ENCODE measurements at regions not wholly inside any gene's neighbourhood (a gene's known extent, or its start where the extent isn't known, plus 50 kb on each side); places are given as distances from the start of the nearest gene placed in this dataset.

DNA sequence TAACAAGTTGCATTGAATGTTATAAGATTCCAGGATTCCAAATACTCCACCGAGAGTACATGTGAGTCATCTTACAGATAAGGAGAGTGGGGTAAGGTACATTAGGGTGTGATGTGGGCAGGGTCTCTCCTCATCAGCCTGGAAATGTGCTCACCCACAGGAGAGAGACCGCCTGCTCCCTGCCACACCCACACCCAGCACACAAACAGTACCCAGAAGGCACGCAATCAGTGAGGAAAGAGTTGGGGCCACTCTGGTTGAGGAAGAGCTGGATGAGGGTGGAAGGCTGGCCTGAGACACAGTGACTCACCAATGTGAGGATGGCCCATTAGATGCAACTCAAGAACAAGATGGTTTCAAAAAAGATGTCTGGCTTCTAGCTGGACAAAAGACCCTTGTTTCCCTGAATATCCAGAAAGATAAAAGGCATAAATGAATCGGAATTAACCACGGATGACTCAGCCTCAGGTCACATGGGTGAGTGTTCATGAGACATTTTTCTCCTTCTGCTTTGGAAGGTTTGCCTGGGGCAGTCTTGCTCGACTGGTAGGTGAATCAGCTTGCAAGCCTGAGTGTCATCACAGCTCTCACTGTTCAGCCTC is 51.1 kb upstream of the LHFPL2 start (continued):
- TF ChIP-seq EGR1 (IDR thresholded peaks at IDR 0.05; ENCODE audit: low read depth) (peak; percentile 46), ATF3 (IDR thresholded peaks at IDR 0.05) (peak; percentile 78), EZH2 (IDR thresholded peaks at IDR 0.05) (no peak), YY1 (IDR thresholded peaks at IDR 0.05; ENCODE audit: extremely low read depth, insufficient replicate concordance, low read depth, low read length) (peak; percentile 49), ZFX (IDR thresholded peaks at IDR 0.05) (no peak), MAX (IDR thresholded peaks at IDR 0.05) (peak; percentile 84), FOSL1 (IDR thresholded peaks at IDR 0.05; ENCODE audit: low read depth) (peak; percentile 94)
- TF ChIP-seq, protein P1, sequence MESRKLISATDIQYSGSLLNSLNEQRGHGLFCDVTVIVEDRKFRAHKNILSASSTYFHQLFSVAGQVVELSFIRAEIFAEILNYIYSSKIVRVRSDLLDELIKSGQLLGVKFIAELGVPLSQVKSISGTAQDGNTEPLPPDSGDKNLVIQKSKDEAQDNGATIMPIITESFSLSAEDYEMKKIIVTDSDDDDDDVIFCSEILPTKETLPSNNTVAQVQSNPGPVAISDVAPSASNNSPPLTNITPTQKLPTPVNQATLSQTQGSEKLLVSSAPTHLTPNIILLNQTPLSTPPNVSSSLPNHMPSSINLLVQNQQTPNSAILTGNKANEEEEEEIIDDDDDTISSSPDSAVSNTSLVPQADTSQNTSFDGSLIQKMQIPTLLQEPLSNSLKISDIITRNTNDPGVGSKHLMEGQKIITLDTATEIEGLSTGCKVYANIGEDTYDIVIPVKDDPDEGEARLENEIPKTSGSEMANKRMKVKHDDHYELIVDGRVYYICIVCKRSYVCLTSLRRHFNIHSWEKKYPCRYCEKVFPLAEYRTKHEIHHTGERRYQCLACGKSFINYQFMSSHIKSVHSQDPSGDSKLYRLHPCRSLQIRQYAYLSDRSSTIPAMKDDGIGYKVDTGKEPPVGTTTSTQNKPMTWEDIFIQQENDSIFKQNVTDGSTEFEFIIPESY (IDR thresholded peaks at IDR 0.05; ENCODE audit: extremely low read depth, insufficient replicate concordance, low read length): no peak

- Histone ChIP-seq H3K36me3 (ENCODE audit: control insufficient read depth in 1 of 2, insufficient read depth in 2 of 2, low read length in 2 of 2) (no peaks in the 10 kb centered on the region), H3K9me2 (ENCODE audit: insufficient read depth) (no peaks in the 10 kb centered on the region), H2AFZ (ENCODE audit: low read depth, low read length, poor library complexity, severe bottlenecking) (peak overlapping the region; percentile 57), H3K4me3 (replicated peaks in 1 of 2; ENCODE audit: low read depth in 1 of 2, low read length in 2 of 2) (no peak overlapping the region), H3K4me1 (ENCODE audit: control insufficient read depth in 1 of 2, insufficient read depth in 2 of 2, low read length in 2 of 2) (peaks cover 22 to 51% of the 10 kb centered on the region in 2 experiments), H3K27me3 (ENCODE audit: insufficient read depth, low read length) (no peaks in the 10 kb centered on the region), H3K9ac (ENCODE audit: low read length) (peak overlapping the region; percentile 16; the same call in 1 of the 2 replicates), H4K20me1 (ENCODE audit: insufficient read depth) (no peaks in the 10 kb centered on the region), H3K27ac (ENCODE audit: low read depth, low read length) (peak overlapping the region; percentile 77), H3K9me3 (ENCODE audit: control insufficient read depth in 1 of 2, insufficient read depth in 1 of 2, low read depth in 1 of 2, low read length in 2 of 2) (no peaks in the 10 kb centered on the region), H3K4me2 (ENCODE audit: low read length) (peak overlapping the region; percentile 38), H3K79me2 (ENCODE audit: insufficient read depth, low read length) (no peaks in the 10 kb centered on the region)
- intact Hi-C loops (cut with micrococcal nuclease): no loop called here
- BruUV-seq (replicated peaks): no TSS peak
- ChIA-PET CTCF (no interaction called here), POLR2A (interaction anchor here (0.6 kb wide), 1 partner anchor 22 kb away, joined by 3 read pairs; no protein-coding TSS in a partner anchor), RAD21 (ENCODE audit: low non-redundant PET in 1 of 2, low total read pairs in 2 of 2, uncharacterized antibody in 2 of 2, unreplicated experiment in 2 of 2) (no interaction called here)
- TF ChIP-seq ZFX (IDR thresholded peaks at IDR 0.05) (peak; percentile 12; the same call in 1 of the 2 replicates), CTCF (IDR thresholded peaks at IDR 0.05 in 2 of 3, conservative IDR thresholded peaks at IDR 0.05 in 1 of 3; ENCODE audit: borderline replicate concordance in 1 of 3, insufficient read depth in 1 of 3, low read depth in 2 of 3, low read length in 2 of 3) (no peak), ATF3 (IDR thresholded peaks at IDR 0.05) (no peak)
- DNase-seq (ENCODE audit: low read depth, low spot score) (no peak), ATAC-seq (no peak)
Measured at GRCh38 chr5:78698191-78698791, 49.7 kb upstream of the LHFPL2 start.

All from HCT116 (cell line).